SK-N-SH (cell line): ENCODE measurements at regions not wholly inside any gene's neighbourhood (a gene's known extent, or its start where the extent isn't known, plus 50 kb on each side); places are given as distances from the start of the nearest gene placed in this dataset.

Experiments
- CTCF ChIA-PET: fragments of 300-600, 350-600 bp; formaldehyde crosslinking; extraction: SDS; loops from one replicate; lab custom pipeline; 2021; lab: Yijun Ruan, JAX
- POLR2A ChIA-PET: fragments of 350-600 bp; sonication (Branson Sonifier 250); formaldehyde crosslinking; extraction: SDS; loops from one replicate; lab custom pipeline; 2020; ENCODE audit warnings: antibody characterized with exemption, inconsistent platforms; lab: Yijun Ruan, JAX
- DNase-seq: peaks from one replicate; pipeline ENCODE4 v3.0.0; 2012
- H2AFZ ChIP-seq: fragments of 200-600 bp; sonication (generic); 2 replicates; pipeline ENCODE4 v1.8.1; 2016; ENCODE audit warnings: antibody characterized with exemption, mild to moderate bottlenecking, low read depth
- H3F3A ChIP-seq: fragments of 200-600 bp; sonication (generic); replicated peaks from 2 replicates; pipeline ENCODE3; 2016; ENCODE audit warnings: antibody characterized with exemption, mild to moderate bottlenecking; ENCODE audit not compliant: insufficient read depth
- H3K27ac ChIP-seq, 2 experiments: fragments of 200-500 bp in 1 of 2; fragments of 200-600 bp in 1 of 2; sonication (Bioruptor generic) in 1 of 2; sonication (generic), shearing (Covaris generic) in 1 of 2; 2 replicates each; pipeline versions ENCODE4 v1.5.1 to v1.6.1; 2014 to 2016; ENCODE audit warnings: low read depth in 2 of 2, inconsistent platforms in 1 of 2, low read length in 1 of 2, mild to moderate bottlenecking in 1 of 2, mixed read lengths in 1 of 2
- H3K27me3 ChIP-seq: fragments of 200-600 bp; sonication (generic), shearing (Covaris generic); 2 replicates; pipeline ENCODE4 v1.6.1; 2016; ENCODE audit warnings: mixed run types; ENCODE audit not compliant: insufficient read depth
- H3K36me3 ChIP-seq, 2 experiments: fragments of 200-500 bp in 1 of 2; fragments of 200-600 bp in 1 of 2; sonication (Bioruptor generic) in 1 of 2; sonication (generic) in 1 of 2; replicated peaks in 1 of 2; 2 replicates each; pipeline versions ENCODE3 to v1.5.1; 2014 to 2016; ENCODE audit warnings: low read length in 1 of 2, mild to moderate bottlenecking in 1 of 2; ENCODE audit not compliant: insufficient read depth in 2 of 2, control insufficient read depth in 1 of 2
- H3K4me1 ChIP-seq, 2 experiments: fragments of 200-500 bp in 1 of 2; fragments of 200-600 bp in 1 of 2; sonication (Bioruptor generic) in 1 of 2; sonication (generic), shearing (Covaris generic) in 1 of 2; 2 replicates each; pipeline versions ENCODE4 v1.5.1 to v1.6.1; 2014 to 2016; ENCODE audit warnings: low read depth in 1 of 2, low read length in 1 of 2, mixed run types in 1 of 2; ENCODE audit not compliant: insufficient read depth in 2 of 2, control insufficient read depth in 1 of 2
- H3K4me2 ChIP-seq: fragments of 200-600 bp; sonication (generic), shearing (Covaris generic); 2 replicates; pipeline ENCODE4 v1.6.1; 2017; ENCODE audit warnings: mixed run types
- H3K4me3 ChIP-seq, 2 experiments: fragments of 200-500 bp in 1 of 2; fragments of 200-600 bp in 1 of 2; sonication (Bioruptor generic) in 1 of 2; sonication (generic), shearing (Covaris generic) in 1 of 2; 2 replicates each; pipeline versions ENCODE4 v1.5.1 to v1.8.1; 2014 to 2016; ENCODE audit warnings: low read depth in 2 of 2, inconsistent platforms in 1 of 2, low read length in 1 of 2, mild to moderate bottlenecking in 1 of 2, mixed read lengths in 1 of 2, moderate library complexity in 1 of 2
- H3K79me2 ChIP-seq: fragments of 200-600 bp; sonication (generic); 2 replicates; pipeline ENCODE4 v1.8.1; 2017; ENCODE audit warnings: mild to moderate bottlenecking; ENCODE audit not compliant: insufficient read depth
- H3K9ac ChIP-seq: fragments of 200-600 bp; sonication (generic); 2 replicates; pipeline ENCODE4 v1.6.1; 2017; ENCODE audit warnings: mixed run types
- H3K9me2 ChIP-seq: fragments of 200-600 bp; sonication (generic); 2 replicates; pipeline ENCODE4 v1.6.1; 2017; ENCODE audit warnings: mixed run types
- H3K9me3 ChIP-seq: fragments of 200-600 bp; sonication (generic); 2 replicates; pipeline ENCODE4 v1.6.1; 2017; ENCODE audit warnings: mixed run types, mild to moderate bottlenecking, moderate library complexity
- H4K20me1 ChIP-seq: fragments of 200-600 bp; sonication (generic); 2 replicates; pipeline ENCODE4 v1.6.1; 2017; ENCODE audit warnings: mild to moderate bottlenecking, mixed run types; ENCODE audit not compliant: insufficient read depth
- FOXJ3 ChIP-seq: sonication (generic); formaldehyde crosslinking; IDR thresholded peaks from 2 replicates; pipeline ENCODE4 v1.5.1; 2020; ENCODE audit warnings: mild to moderate bottlenecking, missing genetic modification reagents
- MXI1 ChIP-seq: IDR thresholded peaks from 2 replicates; pipeline ENCODE4 v1.6.1; 2012; ENCODE audit warnings: mild to moderate bottlenecking, low read depth, low read length, improper control_type of control experiment
- RXRA ChIP-seq: IDR thresholded peaks from 2 replicates; pipeline ENCODE4 v1.4.0; 2012; ENCODE audit warnings: low read depth, mild to moderate bottlenecking, borderline replicate concordance
- TAF1 ChIP-seq: IDR thresholded peaks from 2 replicates; pipeline ENCODE4 v1.6.1; 2012; ENCODE audit warnings: low read depth, mild to moderate bottlenecking, low read length, moderate library complexity, borderline replicate concordance
- TCF12 ChIP-seq: IDR thresholded peaks from 2 replicates; pipeline ENCODE4 v1.4.0; 2012
- WGBS: methylation state at CpG from one replicate; pipeline ENCODE4 v1.1.6; 2017; ENCODE audit warnings: low lambda C conversion rate; 5-methylcytosine and 5-hydroxymethylcytosine counted together
- TF ChIP-seq, protein P1 (sequence below): IDR thresholded peaks from 2 replicates; pipeline ENCODE4; 2012

DNA sequence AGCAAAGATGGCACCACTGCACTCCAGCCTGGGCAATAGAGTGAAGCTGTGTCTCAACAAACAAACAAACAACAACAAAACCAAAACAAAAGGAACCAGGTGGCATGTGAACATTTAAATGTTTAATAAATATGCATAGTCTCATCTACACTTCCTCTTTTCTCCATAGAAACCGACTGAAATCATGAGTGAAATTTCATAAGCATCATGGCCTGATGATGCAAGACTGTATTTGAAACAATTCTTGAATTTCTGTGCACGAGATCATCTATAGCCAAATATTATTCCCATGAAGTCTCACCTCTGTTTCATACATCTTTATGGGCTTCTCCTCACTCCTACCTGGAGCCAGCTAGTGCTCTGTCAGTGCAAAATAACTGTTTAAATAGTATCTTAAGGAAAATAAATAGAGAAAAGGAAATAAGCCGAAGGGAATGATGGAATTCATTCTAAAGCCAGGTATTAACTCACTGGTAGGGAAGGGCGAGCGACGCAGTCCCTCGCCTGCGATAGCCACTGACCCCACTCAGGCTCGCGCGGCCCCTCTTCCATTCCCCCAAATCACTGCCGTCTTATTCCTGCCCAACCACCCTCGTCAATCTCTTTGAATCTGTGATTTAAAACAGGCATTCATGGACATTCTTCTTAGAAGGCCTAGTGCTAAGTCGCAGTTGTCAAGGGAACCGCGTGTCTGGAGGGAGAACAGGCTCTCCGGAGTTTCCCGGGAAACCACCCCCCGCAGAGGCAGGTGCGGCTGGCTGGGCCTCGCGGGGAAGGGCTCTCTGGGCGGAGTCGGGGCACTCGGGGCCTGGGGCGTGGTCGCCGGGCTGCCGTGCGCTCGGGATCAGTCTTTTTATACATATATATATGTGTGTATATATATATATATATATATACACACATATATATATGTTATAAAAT is 52.4 kb upstream of the TRIM2 start:
- POLR2A ChIA-PET: interaction anchor here (0.6 to 1.4 kb wide), 2 partner anchors 7 to 92 kb away, joined by 3 to 7 read pairs; no protein-coding TSS in a partner anchor
- no peak for TF ChIP-seq TAF1
- TF ChIP-seq RXRA: no peak
- TF ChIP-seq, all 33 proteins: peak for 0
- peaks cover 0 to 30% of the 10 kb centered on the region in 2 experiments; a peak in 2 of 4 replicates for H3K4me1 ChIP-seq
- H3K4me2 ChIP-seq: no peak overlapping the region
- H3K4me3 ChIP-seq: no peak overlapping the region
- no peak overlapping the region for H3K9ac ChIP-seq
- H3F3A ChIP-seq: peaks cover 13% of the 10 kb centered on the region
- no peaks in the 10 kb centered on the region for H3K9me3 ChIP-seq
- H3K36me3 ChIP-seq: no peaks in the 10 kb centered on the region
- H3K27me3 ChIP-seq: no peaks in the 10 kb centered on the region
- no peaks in the 10 kb centered on the region for H3K9me2 ChIP-seq
- 75% methylated on average over 31 of the region's 31 CpGs for WGBS
- peak; percentile 39 for DNase-seq
- no peaks in the 10 kb centered on the region for H3K79me2 ChIP-seq
- no peaks in the 10 kb centered on the region for H4K20me1 ChIP-seq
- no peak overlapping the region for H2AFZ ChIP-seq
- H3K27ac ChIP-seq: no peak overlapping the region
- CTCF ChIA-PET: interaction anchor here (0.6 to 1.7 kb wide), 8 partner anchors 9 to 598 kb away, joined by 3 to 8 read pairs (median 3); no protein-coding TSS in a partner anchor

DNA sequence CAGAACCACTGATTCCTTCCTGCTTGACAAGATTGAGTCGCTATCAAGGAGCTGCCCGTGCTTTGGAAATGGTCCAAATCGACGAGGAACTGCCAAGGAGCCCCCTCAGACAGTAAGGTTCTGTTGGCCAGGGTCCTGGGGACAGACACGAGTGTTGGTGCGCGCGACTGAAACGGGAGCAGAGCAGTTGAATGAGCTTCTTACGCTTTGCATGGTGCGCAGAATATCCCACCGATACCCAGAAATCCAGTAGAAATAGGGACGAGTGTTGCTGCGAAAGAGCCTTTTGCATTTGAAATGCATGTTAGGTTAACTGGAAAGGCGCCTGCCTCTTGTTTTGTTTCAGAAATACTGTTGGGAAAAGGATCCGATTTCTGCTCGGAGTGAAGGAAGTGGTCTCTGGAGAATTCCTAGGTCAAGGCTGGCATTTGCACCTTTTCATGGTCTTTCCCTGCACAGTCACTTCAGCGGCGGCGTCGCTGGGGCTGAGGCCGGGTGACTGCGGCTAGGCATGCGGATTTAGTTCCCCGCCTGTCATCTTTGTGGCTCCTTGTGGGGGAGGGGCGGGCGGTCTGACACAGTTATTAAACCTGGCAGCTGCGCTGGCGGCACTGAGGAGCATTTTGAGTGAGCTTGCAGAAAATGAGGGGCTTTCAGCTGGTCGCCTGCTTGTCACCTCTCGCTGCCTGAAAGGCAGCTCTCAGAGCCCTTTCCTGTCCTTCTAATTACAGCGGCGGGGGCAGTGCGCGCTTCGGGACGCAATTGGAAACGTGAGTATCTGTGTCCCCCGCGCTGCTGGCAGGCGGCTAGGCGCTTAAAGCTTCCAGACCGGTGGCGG is 51.5 kb upstream of the TRIM2 start:
- Histone ChIP-seq H3K9me3 (no peaks in the 10 kb centered on the region), H3F3A (peaks cover 13% of the 10 kb centered on the region), H2AFZ (peak overlapping the region; percentile 89; the same call in 1 of the 2 replicates), H3K4me1 (peaks cover 0 to 37% of the 10 kb centered on the region in 2 experiments; a peak in 3 of 4 replicates), H3K79me2 (no peaks in the 10 kb centered on the region), H4K20me1 (no peaks in the 10 kb centered on the region), H3K27me3 (no peaks in the 10 kb centered on the region), H3K36me3 (no peaks in the 10 kb centered on the region), H3K4me2 (peak overlapping the region; percentile 93), H3K9me2 (no peaks in the 10 kb centered on the region), H3K4me3 (peak overlapping the region; percentile 54 to 65), H3K9ac (peak overlapping the region; percentile 77; the same call in 1 of the 2 replicates), H3K27ac (peak overlapping the region; percentile 47 to 98; a peak in 3 of 4 replicates)
- POLR2A ChIA-PET: interaction anchor here (0.7 to 1.4 kb wide), 2 partner anchors 8 to 71 kb away, joined by 5 to 7 read pairs; no protein-coding TSS in a partner anchor
- peak; percentile 77 for DNase-seq
- CTCF ChIA-PET: interaction anchor here (1.0 to 1.7 kb wide), 5 partner anchors 10 to 71 kb away, joined by 3 to 7 read pairs (median 4); no protein-coding TSS in a partner anchor
- TF ChIP-seq FOXJ3 (no peak), MXI1 (peak; percentile 13), TCF12 (0 out of 2 replicates have a peak, but pooled peaks have one; percentile 7)
- TF ChIP-seq, protein P1, sequence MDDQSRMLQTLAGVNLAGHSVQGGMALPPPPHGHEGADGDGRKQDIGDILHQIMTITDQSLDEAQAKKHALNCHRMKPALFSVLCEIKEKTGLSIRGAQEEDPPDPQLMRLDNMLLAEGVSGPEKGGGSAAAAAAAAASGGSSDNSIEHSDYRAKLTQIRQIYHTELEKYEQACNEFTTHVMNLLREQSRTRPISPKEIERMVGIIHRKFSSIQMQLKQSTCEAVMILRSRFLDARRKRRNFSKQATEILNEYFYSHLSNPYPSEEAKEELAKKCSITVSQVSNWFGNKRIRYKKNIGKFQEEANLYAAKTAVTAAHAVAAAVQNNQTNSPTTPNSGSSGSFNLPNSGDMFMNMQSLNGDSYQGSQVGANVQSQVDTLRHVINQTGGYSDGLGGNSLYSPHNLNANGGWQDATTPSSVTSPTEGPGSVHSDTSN: peak; percentile 33; the same call in 1 of the 2 replicates
- 43% methylated on average over 27 of the region's 44 CpGs for WGBS
